ENCODE measurements at regions not wholly inside any gene's neighbourhood (a gene's known extent, or its start where the extent isn't known, plus 50 kb on each side); places are given as distances from the start of the nearest gene placed in this dataset.

GRCh38 chr13:104809483-104809882 is 1726.0 kb downstream of the EFNB2 start:
- TF ChIP-seq CTCF (IDR thresholded peaks at IDR 0.05): no peak
- TF ChIP-seq POLR2A (IDR thresholded peaks at IDR 0.05): no peak
- TF ChIP-seq POLR2AphosphoS5 (IDR thresholded peaks at IDR 0.05): no peak
- no peak for TF ChIP-seq EP300 (IDR thresholded peaks at IDR 0.05)
